Astrocyte (in vitro differentiated cells and primary cell): ENCODE measurements at regions not wholly inside any gene's neighbourhood (a gene's known extent, or its start where the extent isn't known, plus 50 kb on each side); places are given as distances from the start of the nearest gene placed in this dataset.

ENCODE experiments used
- DNase-seq: peaks from one replicate; pipeline ENCODE4 v3.0.0-alpha.2; 2010; ENCODE audit warnings: low read depth
- FAIRE-seq: peaks from 2 replicates; lab custom pipeline; 2011; peaks lifted over from hg19 to GRCh38; lab: Jason Lieb, UNC
- H2AFZ ChIP-seq: 2 replicates; pipeline ENCODE4 v1.6.0; 2012; ENCODE audit warnings: low read depth, low read length, inconsistent platforms
- H3K27ac ChIP-seq: 2 replicates; pipeline ENCODE4 v1.5.1; 2011; ENCODE audit warnings: low read depth, low read length, inconsistent platforms
- H3K27me3 ChIP-seq: 2 replicates; pipeline ENCODE4 v1.6.0; 2011; ENCODE audit warnings: low read length, inconsistent platforms; ENCODE audit not compliant: insufficient read depth
- H3K36me3 ChIP-seq: 2 replicates; pipeline ENCODE4 v1.5.1; 2011; ENCODE audit warnings: low read length, inconsistent platforms; ENCODE audit not compliant: insufficient read depth
- H3K4me1 ChIP-seq: 2 replicates; pipeline ENCODE4 v1.5.1; 2011; ENCODE audit warnings: low read length, inconsistent platforms; ENCODE audit not compliant: insufficient read depth
- H3K4me2 ChIP-seq: 2 replicates; pipeline ENCODE4 v1.6.0; 2012; ENCODE audit warnings: low read length, inconsistent platforms
- H3K4me3 ChIP-seq: 2 replicates; pipeline ENCODE4 v1.5.1; 2011; ENCODE audit warnings: low read depth, mild to moderate bottlenecking, low read length, inconsistent platforms; ENCODE audit not compliant: insufficient read depth
- H3K79me2 ChIP-seq: 2 replicates; pipeline ENCODE4 v1.6.0; 2012; ENCODE audit warnings: mild to moderate bottlenecking, low read length, inconsistent platforms; ENCODE audit not compliant: insufficient read depth
- H3K9ac ChIP-seq: 2 replicates; pipeline ENCODE4 v1.6.0; 2012; ENCODE audit warnings: mild to moderate bottlenecking, low read length, inconsistent platforms
- H3K9me3 ChIP-seq: 2 replicates; pipeline ENCODE4 v1.5.1; 2012; ENCODE audit warnings: low read depth, mild to moderate bottlenecking, low read length, inconsistent platforms; ENCODE audit not compliant: insufficient read depth
- H4K20me1 ChIP-seq: 2 replicates; pipeline ENCODE4 v1.6.0; 2012; ENCODE audit warnings: low read length, inconsistent platforms; ENCODE audit not compliant: insufficient read depth
- H3K27ac Mint-ChIP-seq: one replicate; pipeline ENCODE4 v1.8.0; 2021; ENCODE audit warnings: mild to moderate bottlenecking, mixed read lengths; ENCODE audit not compliant: unreplicated experiment
- H3K27me3 Mint-ChIP-seq: one replicate; pipeline ENCODE4 v1.8.0; 2021; ENCODE audit warnings: low read depth, mixed read lengths; ENCODE audit not compliant: unreplicated experiment
- H3K36me3 Mint-ChIP-seq: one replicate; pipeline ENCODE4 v1.8.0; 2021; ENCODE audit warnings: low read depth, mixed read lengths; ENCODE audit not compliant: unreplicated experiment
- H3K4me1 Mint-ChIP-seq: one replicate; pipeline ENCODE4 v1.8.0; 2021; ENCODE audit warnings: low read depth, mixed read lengths; ENCODE audit not compliant: unreplicated experiment
- H3K4me3 Mint-ChIP-seq: one replicate; pipeline ENCODE4 v1.8.0; 2021; ENCODE audit warnings: mild to moderate bottlenecking, moderate library complexity, mixed read lengths; ENCODE audit not compliant: unreplicated experiment
- H3K9me3 Mint-ChIP-seq: one replicate; pipeline ENCODE4 v1.8.0; 2021; ENCODE audit warnings: mild to moderate bottlenecking, mixed read lengths; ENCODE audit not compliant: unreplicated experiment
- CTCF ChIP-seq: IDR thresholded peaks from 2 replicates; pipeline ENCODE4 v1.5.1; 2011; ENCODE audit warnings: low read depth, mild to moderate bottlenecking, inconsistent platforms, low read length, moderate library complexity; ENCODE audit not compliant: insufficient read depth
- EZH2 ChIP-seq: IDR thresholded peaks from 2 replicates; pipeline ENCODE4 v1.6.1; 2012; ENCODE audit warnings: mild to moderate bottlenecking, low read length, inconsistent platforms; ENCODE audit not compliant: insufficient read depth

- H3K4me2 ChIP-seq: no peak overlapping the region
- no peaks in the 10 kb centered on the region for H3K9me3 ChIP-seq
- H3K27ac Mint-ChIP-seq: no peak overlapping the region
- H3K27me3 Mint-ChIP-seq: no peaks in the 10 kb centered on the region
- no peak overlapping the region for H3K27ac ChIP-seq
- no peaks in the 10 kb centered on the region for H3K4me1 Mint-ChIP-seq
- TF ChIP-seq EZH2 (no peak), CTCF (no peak)
- peaks cover 3% of the 10 kb centered on the region for H3K9me3 Mint-ChIP-seq
- H3K79me2 ChIP-seq: no peaks in the 10 kb centered on the region
- no peak overlapping the region for H3K9ac ChIP-seq
- H3K36me3 Mint-ChIP-seq: no peaks in the 10 kb centered on the region
- DNase-seq: no peak
- no peaks in the 10 kb centered on the region for H3K27me3 ChIP-seq
- H4K20me1 ChIP-seq: no peaks in the 10 kb centered on the region
- H3K4me1 ChIP-seq: no peaks in the 10 kb centered on the region
- FAIRE-seq: no peak
- H3K36me3 ChIP-seq: no peaks in the 10 kb centered on the region
- no peak overlapping the region for H3K4me3 ChIP-seq
- H3K4me3 Mint-ChIP-seq: no peak overlapping the region
- H2AFZ ChIP-seq: no peak overlapping the region
Measured at GRCh38 chr2:53253244-53253643, 514.4 kb upstream of the CHAC2 start.

GRCh38 chr2:53252115-53252514 is 515.5 kb upstream of the CHAC2 start:
- Histone ChIP-seq H3K27ac (no peak overlapping the region), H3K4me1 (no peaks in the 10 kb centered on the region), H4K20me1 (no peaks in the 10 kb centered on the region), H3K79me2 (no peaks in the 10 kb centered on the region), H3K4me3 (no peak overlapping the region), H3K36me3 (no peaks in the 10 kb centered on the region), H3K27me3 (no peaks in the 10 kb centered on the region), H3K9me3 (no peaks in the 10 kb centered on the region), H3K4me2 (no peak overlapping the region), H2AFZ (no peak overlapping the region), H3K9ac (no peak overlapping the region)
- H3K4me1 Mint-ChIP-seq: no peaks in the 10 kb centered on the region
- no peak for FAIRE-seq
- H3K27ac Mint-ChIP-seq: no peak overlapping the region
- no peaks in the 10 kb centered on the region for H3K36me3 Mint-ChIP-seq
- DNase-seq: no peak
- TF ChIP-seq CTCF (no peak), EZH2 (no peak)
- H3K9me3 Mint-ChIP-seq: no peaks in the 10 kb centered on the region
- H3K27me3 Mint-ChIP-seq: no peaks in the 10 kb centered on the region
- H3K4me3 Mint-ChIP-seq: no peak overlapping the region

- H2AFZ ChIP-seq: no peak overlapping the region
- Mint-ChIP-seq H3K36me3 (no peaks in the 10 kb centered on the region), H3K4me1 (no peaks in the 10 kb centered on the region), H3K4me3 (no peak overlapping the region), H3K27ac (no peak overlapping the region), H3K27me3 (no peaks in the 10 kb centered on the region), H3K9me3 (no peaks in the 10 kb centered on the region)
- H3K27ac ChIP-seq: no peak overlapping the region
- no peak for TF ChIP-seq EZH2
- TF ChIP-seq CTCF: no peak
- FAIRE-seq (no peak), DNase-seq (no peak)
- H3K4me1 ChIP-seq: no peaks in the 10 kb centered on the region
- H3K27me3 ChIP-seq: no peaks in the 10 kb centered on the region
- H3K9me3 ChIP-seq: no peaks in the 10 kb centered on the region
- no peak overlapping the region for H3K9ac ChIP-seq
- H3K36me3 ChIP-seq: no peaks in the 10 kb centered on the region
- no peaks in the 10 kb centered on the region for H3K79me2 ChIP-seq
- no peak overlapping the region for H3K4me2 ChIP-seq
- H4K20me1 ChIP-seq: no peaks in the 10 kb centered on the region
- H3K4me3 ChIP-seq: no peak overlapping the region
Measured at GRCh38 chr2:53247956-53248735, 519.5 kb upstream of the CHAC2 start.
